Prostate gland (tissue), 2 donors: ENCODE measurements at regions not wholly inside any gene's neighbourhood (a gene's known extent, or its start where the extent isn't known, plus 50 kb on each side); places are given as distances from the start of the nearest gene placed in this dataset.

Experiments used
- CTCF ChIP-seq, 4 experiments: fragments of 200-600 bp in 2 of 4; fragments of 450-650 bp in 2 of 4; sonication (generic) in 2 of 4; IDR thresholded peaks; 1 replicate in 3 of 4; 2 replicates in 1 of 4; pipeline ENCODE4 v1.5.1; 2016 to 2019; ENCODE audit warnings: antibody characterized with exemption in 4 of 4, mild to moderate bottlenecking in 2 of 4, moderate library complexity in 2 of 4
- POLR2A ChIP-seq: fragments of 450-650 bp; IDR thresholded peaks from one replicate; pipeline ENCODE4 v1.6.1; 2016; ENCODE audit warnings: antibody characterized with exemption, mild to moderate bottlenecking
- POLR2AphosphoS5 ChIP-seq: sonication (generic); formaldehyde crosslinking; IDR thresholded peaks from one replicate; pipeline ENCODE4 v1.6.1; 2017; ENCODE audit warnings: antibody characterized with exemption

- TF ChIP-seq CTCF (IDR thresholded peaks at IDR 0.05): no peak
- no peak for TF ChIP-seq POLR2A
- TF ChIP-seq POLR2AphosphoS5: no peak
These were observed 1352.5 kb downstream of the UQCRFS1 start for GRCh38 chr19:27860309-27860934.
